ENCODE measurements at regions not wholly inside any gene's neighbourhood (a gene's known extent, or its start where the extent isn't known, plus 50 kb on each side); places are given as distances from the start of the nearest gene placed in this dataset.

- Histone ChIP-seq H3K27me3 (ENCODE audit: control insufficient read depth in 2 of 2, insufficient read depth in 2 of 2, low read length in 2 of 2) (no peaks in the 10 kb centered on the region), H3K4me1 (ENCODE audit: control insufficient read depth in 1 of 2, insufficient read depth in 2 of 2, low read length in 2 of 2) (no peaks in the 10 kb centered on the region), H3K9ac (ENCODE audit: insufficient read depth, low read length, poor library complexity, severe bottlenecking) (no peak overlapping the region), H3K4me2 (replicated peaks; ENCODE audit: extremely low read depth, low read length, poor library complexity, severe bottlenecking) (no peak overlapping the region), H3K27ac (ENCODE audit: low read depth in 1 of 2, low read length in 2 of 2) (no peak overlapping the region), H2AFZ (ENCODE audit: insufficient read depth, low read depth, low read length, poor library complexity, severe bottlenecking) (no peak overlapping the region), H3K9me3 (replicated peaks in 1 of 2; ENCODE audit: control insufficient read depth in 1 of 2, insufficient read depth in 1 of 2, low read length in 2 of 2) (no peaks in the 10 kb centered on the region), H3K4me3 (replicated peaks in 1 of 3; ENCODE audit: low read depth in 2 of 3, low read length in 3 of 3) (no peak overlapping the region), H3K79me2 (ENCODE audit: insufficient read depth, low read length) (no peaks in the 10 kb centered on the region), H3K36me3 (replicated peaks in 1 of 2; ENCODE audit: control insufficient read depth in 1 of 2, insufficient read depth in 2 of 2, low read length in 2 of 2) (no peaks in the 10 kb centered on the region), H4K20me1 (ENCODE audit: insufficient read depth, low read length) (no peaks in the 10 kb centered on the region)
- no peak for TF ChIP-seq CTCF (IDR thresholded peaks at IDR 0.05)
- Mint-ChIP-seq H3K4me1 (peaks cover 6% of the 10 kb centered on the region), H3K9me3 (no peaks in the 10 kb centered on the region), H3K36me3 (no peaks in the 10 kb centered on the region), H3K27ac (no peak overlapping the region), H3K4me3 (no peak overlapping the region), H3K27me3 (ENCODE audit: low read depth in 3 of 3) (peaks cover 0 to 1% (median 0%) of the 10 kb centered on the region in 3 donors)
- DNase-seq = no peak
- intact Hi-C loops (cut with micrococcal nuclease) = no loop called here
- 86% methylated on average over 1 of the region's 3 CpGs for WGBS (ENCODE audit: insufficient coverage)
Observed at GRCh38 chr14:22513066-22513812, 75.8 kb downstream of the DAD1 start.

GRCh38 chr14:22512106-22512814 is 76.8 kb downstream of the DAD1 start:
- Histone ChIP-seq H3K4me1 (ENCODE audit: control insufficient read depth in 1 of 2, insufficient read depth in 2 of 2, low read length in 2 of 2) (no peaks in the 10 kb centered on the region), H3K27ac (ENCODE audit: low read depth in 1 of 2, low read length in 2 of 2) (no peak overlapping the region), H3K4me3 (replicated peaks in 1 of 3; ENCODE audit: low read depth in 2 of 3, low read length in 3 of 3) (no peak overlapping the region), H2AFZ (ENCODE audit: insufficient read depth, low read depth, low read length, poor library complexity, severe bottlenecking) (no peak overlapping the region), H3K4me2 (replicated peaks; ENCODE audit: extremely low read depth, low read length, poor library complexity, severe bottlenecking) (no peak overlapping the region), H3K9me3 (replicated peaks in 1 of 2; ENCODE audit: control insufficient read depth in 1 of 2, insufficient read depth in 1 of 2, low read length in 2 of 2) (no peaks in the 10 kb centered on the region), H4K20me1 (ENCODE audit: insufficient read depth, low read length) (no peaks in the 10 kb centered on the region), H3K9ac (ENCODE audit: insufficient read depth, low read length, poor library complexity, severe bottlenecking) (no peak overlapping the region), H3K79me2 (ENCODE audit: insufficient read depth, low read length) (no peaks in the 10 kb centered on the region), H3K36me3 (replicated peaks in 1 of 2; ENCODE audit: control insufficient read depth in 1 of 2, insufficient read depth in 2 of 2, low read length in 2 of 2) (no peaks in the 10 kb centered on the region), H3K27me3 (ENCODE audit: control insufficient read depth in 2 of 2, insufficient read depth in 2 of 2, low read length in 2 of 2) (no peaks in the 10 kb centered on the region)
- Mint-ChIP-seq H3K4me3 (no peak overlapping the region), H3K36me3 (no peaks in the 10 kb centered on the region), H3K27me3 (ENCODE audit: low read depth in 3 of 3) (no peaks in the 10 kb centered on the region), H3K9me3 (no peaks in the 10 kb centered on the region), H3K4me1 (peaks cover 6% of the 10 kb centered on the region), H3K27ac (peak overlapping the region in 1 of 7 donors; percentile 68)
- 100% methylated on average over 1 of the region's 2 CpGs for WGBS (ENCODE audit: insufficient coverage)
- no peak for DNase-seq
- intact Hi-C loops (cut with micrococcal nuclease) = no loop called here
- no peak for TF ChIP-seq CTCF (IDR thresholded peaks at IDR 0.05)

Measured in CD14-positive monocyte (primary cell).